ENCODE measurements at regions not wholly inside any gene's neighbourhood (a gene's known extent, or its start where the extent isn't known, plus 50 kb on each side); places are given as distances from the start of the nearest gene placed in this dataset.

- Histone ChIP-seq H3K9ac (ENCODE audit: low read length) (no peak overlapping the region), H3K27ac (ENCODE audit: low read depth, low read length) (no peak overlapping the region), H2AFZ (ENCODE audit: low read depth, low read length, severe bottlenecking) (no peak overlapping the region), H3K4me2 (ENCODE audit: low read depth, low read length, poor library complexity, severe bottlenecking) (no peak overlapping the region), H3K36me3 (ENCODE audit: low read length) (no peaks in the 10 kb centered on the region), H3K79me2 (ENCODE audit: insufficient read depth, low read length) (no peaks in the 10 kb centered on the region), H3K9me2 (replicated peaks; ENCODE audit: insufficient read depth, low read length) (no peaks in the 10 kb centered on the region), H3K4me3 (ENCODE audit: insufficient read depth, low read length, poor library complexity, severe bottlenecking) (no peak overlapping the region), H3F3A (ENCODE audit: insufficient read depth) (no peaks in the 10 kb centered on the region), H3K27me3 (ENCODE audit: low read length) (no peaks in the 10 kb centered on the region), H3K9me3 (ENCODE audit: insufficient read depth, low read length) (no peaks in the 10 kb centered on the region), H4K20me1 (ENCODE audit: low read depth, low read length) (no peaks in the 10 kb centered on the region)
- TF ChIP-seq EZH2phosphoT487 (conservative IDR thresholded peaks at IDR 0.05; ENCODE audit: low read length): no peak
- TF ChIP-seq, protein P1, sequence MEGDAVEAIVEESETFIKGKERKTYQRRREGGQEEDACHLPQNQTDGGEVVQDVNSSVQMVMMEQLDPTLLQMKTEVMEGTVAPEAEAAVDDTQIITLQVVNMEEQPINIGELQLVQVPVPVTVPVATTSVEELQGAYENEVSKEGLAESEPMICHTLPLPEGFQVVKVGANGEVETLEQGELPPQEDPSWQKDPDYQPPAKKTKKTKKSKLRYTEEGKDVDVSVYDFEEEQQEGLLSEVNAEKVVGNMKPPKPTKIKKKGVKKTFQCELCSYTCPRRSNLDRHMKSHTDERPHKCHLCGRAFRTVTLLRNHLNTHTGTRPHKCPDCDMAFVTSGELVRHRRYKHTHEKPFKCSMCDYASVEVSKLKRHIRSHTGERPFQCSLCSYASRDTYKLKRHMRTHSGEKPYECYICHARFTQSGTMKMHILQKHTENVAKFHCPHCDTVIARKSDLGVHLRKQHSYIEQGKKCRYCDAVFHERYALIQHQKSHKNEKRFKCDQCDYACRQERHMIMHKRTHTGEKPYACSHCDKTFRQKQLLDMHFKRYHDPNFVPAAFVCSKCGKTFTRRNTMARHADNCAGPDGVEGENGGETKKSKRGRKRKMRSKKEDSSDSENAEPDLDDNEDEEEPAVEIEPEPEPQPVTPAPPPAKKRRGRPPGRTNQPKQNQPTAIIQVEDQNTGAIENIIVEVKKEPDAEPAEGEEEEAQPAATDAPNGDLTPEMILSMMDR (IDR thresholded peaks at IDR 0.05; ENCODE audit: insufficient read depth, low read length, poor library complexity, severe bottlenecking): no peak
Observed at GRCh38 chr22:49264696-49265095, 563.0 kb downstream of the BRD1 start.

DNA sequence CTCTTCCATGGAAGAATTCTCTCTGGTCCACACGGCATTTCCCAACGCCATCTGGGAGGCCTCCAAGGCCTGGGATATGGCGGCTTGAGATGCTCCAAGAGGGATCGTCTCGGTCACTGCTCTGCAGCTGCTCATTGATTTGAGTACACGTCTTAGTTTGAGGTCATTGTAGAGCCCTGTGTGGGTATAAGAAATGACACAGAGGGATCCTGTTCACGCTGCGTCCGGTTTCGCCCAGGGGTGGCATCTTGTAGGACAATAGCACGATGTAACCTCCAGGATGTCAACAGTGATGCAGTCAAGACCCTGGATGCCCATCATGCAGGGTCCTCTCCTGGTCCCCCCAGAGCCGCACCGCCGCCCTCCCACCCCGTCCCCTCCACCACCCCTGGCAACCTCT lies 564.6 kb downstream of the BRD1 start:
- H3K9me3 ChIP-seq (ENCODE audit: insufficient read depth, low read length): no peaks in the 10 kb centered on the region
- H3K27ac ChIP-seq (ENCODE audit: low read depth, low read length): no peak overlapping the region
- no peak overlapping the region for H3K4me2 ChIP-seq (ENCODE audit: low read depth, low read length, poor library complexity, severe bottlenecking)
- no peaks in the 10 kb centered on the region for H3K36me3 ChIP-seq (ENCODE audit: low read length)
- no peaks in the 10 kb centered on the region for H3K27me3 ChIP-seq (ENCODE audit: low read length)
- no peak overlapping the region for H3K4me3 ChIP-seq (ENCODE audit: insufficient read depth, low read length, poor library complexity, severe bottlenecking)
- no peaks in the 10 kb centered on the region for H3K9me2 ChIP-seq (replicated peaks; ENCODE audit: insufficient read depth, low read length)
- TF ChIP-seq EZH2phosphoT487 (conservative IDR thresholded peaks at IDR 0.05; ENCODE audit: low read length): no peak
- TF ChIP-seq, protein P1 (IDR thresholded peaks at IDR 0.05; ENCODE audit: insufficient read depth, low read length, poor library complexity, severe bottlenecking): no peak
- no peaks in the 10 kb centered on the region for H4K20me1 ChIP-seq (ENCODE audit: low read depth, low read length)
- H2AFZ ChIP-seq (ENCODE audit: low read depth, low read length, severe bottlenecking): no peak overlapping the region
- no peaks in the 10 kb centered on the region for H3K79me2 ChIP-seq (ENCODE audit: insufficient read depth, low read length)
- H3F3A ChIP-seq (ENCODE audit: insufficient read depth): no peaks in the 10 kb centered on the region
- H3K9ac ChIP-seq (ENCODE audit: low read length): no peak overlapping the region

DNA sequence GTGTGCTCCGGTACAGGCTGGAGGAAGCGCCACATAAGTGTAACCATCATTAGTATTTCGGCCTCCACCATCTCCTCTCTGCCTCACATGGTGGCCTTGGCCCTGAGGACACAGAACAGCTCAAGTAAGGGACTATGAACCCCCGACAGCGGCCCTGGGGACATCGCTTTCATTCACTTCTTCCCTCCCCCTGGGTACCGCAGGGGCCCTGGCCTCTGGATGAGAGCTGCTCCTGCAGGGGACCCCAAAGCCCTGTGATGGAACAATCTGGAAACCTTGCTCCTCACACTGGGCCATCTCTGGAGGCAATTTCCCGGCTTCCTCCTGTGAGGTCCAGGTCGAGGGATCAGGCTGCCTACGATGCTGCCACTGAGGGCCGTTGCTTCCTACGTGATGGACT lies 565.5 kb downstream of the BRD1 start:
- no peak overlapping the region for H3K27ac ChIP-seq (ENCODE audit: low read depth, low read length)
- H3K9ac ChIP-seq (ENCODE audit: low read length): no peak overlapping the region
- no peak overlapping the region for H3K4me3 ChIP-seq (ENCODE audit: insufficient read depth, low read length, poor library complexity, severe bottlenecking)
- H3K79me2 ChIP-seq (ENCODE audit: insufficient read depth, low read length): no peaks in the 10 kb centered on the region
- no peaks in the 10 kb centered on the region for H3K36me3 ChIP-seq (ENCODE audit: low read length)
- H3K4me2 ChIP-seq (ENCODE audit: low read depth, low read length, poor library complexity, severe bottlenecking): no peak overlapping the region
- H3K27me3 ChIP-seq (ENCODE audit: low read length): no peaks in the 10 kb centered on the region
- H2AFZ ChIP-seq (ENCODE audit: low read depth, low read length, severe bottlenecking): no peak overlapping the region
- no peaks in the 10 kb centered on the region for H3K9me2 ChIP-seq (replicated peaks; ENCODE audit: insufficient read depth, low read length)
- no peaks in the 10 kb centered on the region for H3K9me3 ChIP-seq (ENCODE audit: insufficient read depth, low read length)
- no peaks in the 10 kb centered on the region for H3F3A ChIP-seq (ENCODE audit: insufficient read depth)
- H4K20me1 ChIP-seq (ENCODE audit: low read depth, low read length): no peaks in the 10 kb centered on the region
- TF ChIP-seq, protein P1 (IDR thresholded peaks at IDR 0.05; ENCODE audit: insufficient read depth, low read length, poor library complexity, severe bottlenecking): no peak
- TF ChIP-seq EZH2phosphoT487 (conservative IDR thresholded peaks at IDR 0.05; ENCODE audit: low read length): no peak
